Liver (tissue), 8 donors: ENCODE measurements at regions not wholly inside any gene's neighbourhood (a gene's known extent, or its start where the extent isn't known, plus 50 kb on each side); places are given as distances from the start of the nearest gene placed in this dataset.

Source experiments
- DNase-seq: peaks from one replicate; pipeline ENCODE4 v3.0.0-alpha.2; 2017; ENCODE audit warnings: low spot score
- H3K27ac ChIP-seq, 2 donors: one replicate each; pipeline ENCODE4 v1.7.0; 2013; ENCODE audit warnings: inconsistent platforms in 2 of 2, low read length in 2 of 2, control low read depth in 1 of 2, low read depth in 1 of 2, mild to moderate bottlenecking in 1 of 2
- H3K27me3 ChIP-seq, 4 donors: one replicate each; pipeline versions ENCODE4 v1.6.1 to v1.7.0; 2013; ENCODE audit warnings: low read length in 3 of 4, inconsistent platforms in 1 of 4, mild to moderate bottlenecking in 1 of 4, moderate library complexity in 1 of 4; ENCODE audit not compliant: control insufficient read depth in 4 of 4, insufficient read depth in 4 of 4
- H3K36me3 ChIP-seq, 4 donors: one replicate each; pipeline versions ENCODE4 v1.6.1 to v1.7.0; 2013; ENCODE audit warnings: low read length in 3 of 4, mild to moderate bottlenecking in 3 of 4, low read depth in 1 of 4, moderate library complexity in 1 of 4; ENCODE audit not compliant: control insufficient read depth in 4 of 4, insufficient read depth in 3 of 4
- H3K4me1 ChIP-seq, 4 donors: one replicate each; pipeline versions ENCODE4 v1.6.1 to v1.7.0; 2013; ENCODE audit warnings: low read length in 3 of 4, mild to moderate bottlenecking in 3 of 4, moderate library complexity in 1 of 4; ENCODE audit not compliant: control insufficient read depth in 4 of 4, insufficient read depth in 4 of 4
- H3K4me3 ChIP-seq, 3 donors: one replicate each; pipeline versions ENCODE4 v1.6.1 to v1.7.0; 2013; ENCODE audit warnings: low read length in 3 of 3, control low read depth in 1 of 3, low read depth in 1 of 3, mild to moderate bottlenecking in 1 of 3
- H3K9ac ChIP-seq, 2 donors: one replicate each; pipeline ENCODE4 v1.7.0; 2013; ENCODE audit warnings: low read length in 2 of 2, mild to moderate bottlenecking in 2 of 2, moderate library complexity in 2 of 2, control low read depth in 1 of 2, low read depth in 1 of 2
- H3K9me3 ChIP-seq, 4 donors: one replicate each; pipeline versions ENCODE4 v1.6.1 to v1.7.0; 2013; ENCODE audit warnings: low read length in 3 of 4; ENCODE audit not compliant: control insufficient read depth in 4 of 4
- ATF3 ChIP-seq: IDR thresholded peaks from 2 replicates; pipeline ENCODE4 v1.6.1; 2016; ENCODE audit warnings: antibody characterized with exemption
- EGR1 ChIP-seq, 2 donors: IDR thresholded peaks; 2 replicates each; pipeline ENCODE4 v1.6.1; 2016 to 2018; ENCODE audit warnings: antibody characterized with exemption in 2 of 2, low read depth in 2 of 2
- FOXA1 ChIP-seq: IDR thresholded peaks from 2 replicates; pipeline ENCODE4 v1.6.1; 2016; ENCODE audit warnings: antibody characterized with exemption
- FOXA2 ChIP-seq: IDR thresholded peaks from 2 replicates; pipeline ENCODE4 v1.6.1; 2016; ENCODE audit warnings: antibody characterized with exemption
- GABPA ChIP-seq, 2 donors: IDR thresholded peaks in 1 of 2; conservative IDR thresholded peaks in 1 of 2; 2 replicates each; pipeline ENCODE4 v1.6.1; 2016; ENCODE audit warnings: antibody characterized with exemption in 2 of 2, mild to moderate bottlenecking in 1 of 2, moderate library complexity in 1 of 2
- HNF4A ChIP-seq, 2 donors: conservative IDR thresholded peaks; 2 replicates each; pipeline ENCODE4 v1.6.1; 2016; ENCODE audit warnings: antibody characterized with exemption in 2 of 2, mild to moderate bottlenecking in 2 of 2
- HNF4G ChIP-seq: IDR thresholded peaks from 2 replicates; pipeline ENCODE4 v1.6.1; 2016; ENCODE audit warnings: antibody characterized with exemption
- JUND ChIP-seq, 2 donors: IDR thresholded peaks; 2 replicates each; pipeline ENCODE4 v1.6.1; 2016; ENCODE audit warnings: antibody characterized with exemption in 2 of 2
- NR2F2 ChIP-seq: IDR thresholded peaks from 2 replicates; pipeline ENCODE4 v1.6.1; 2016; ENCODE audit warnings: antibody characterized with exemption
- RAD21 ChIP-seq, 2 donors: IDR thresholded peaks; 2 replicates each; pipeline ENCODE4 v1.6.1; 2016; ENCODE audit warnings: antibody characterized with exemption in 2 of 2, mild to moderate bottlenecking in 2 of 2
- RXRA ChIP-seq, 2 donors: IDR thresholded peaks; 2 replicates each; pipeline ENCODE4 v1.6.1; 2017 to 2018; ENCODE audit warnings: antibody characterized with exemption in 2 of 2, mild to moderate bottlenecking in 1 of 2
- SP1 ChIP-seq: IDR thresholded peaks from 2 replicates; pipeline ENCODE4 v1.6.1; 2018; ENCODE audit warnings: antibody characterized with exemption, mild to moderate bottlenecking
- TAF1 ChIP-seq: conservative IDR thresholded peaks from 2 replicates; pipeline ENCODE4 v1.6.1; 2016; ENCODE audit warnings: antibody characterized with exemption, mild to moderate bottlenecking
- YY1 ChIP-seq: IDR thresholded peaks from 2 replicates; pipeline ENCODE4 v1.6.1; 2016; ENCODE audit warnings: antibody characterized with exemption, mild to moderate bottlenecking
- ZBTB33 ChIP-seq: IDR thresholded peaks from 2 replicates; pipeline ENCODE4 v1.6.1; 2016; ENCODE audit warnings: antibody characterized with exemption
- WGBS: extraction: QIAGEN DNeasy Blood & Tissue Kit; methylation state at CpG from one replicate; pipeline ENCODE4 v1.1.7; 2013; 5-methylcytosine and 5-hydroxymethylcytosine counted together
- TF ChIP-seq, protein P1 (sequence below): fragments of 150-350 bp; IDR thresholded peaks from 2 replicates; pipeline ENCODE4 v1.5.1; 2017; ENCODE audit warnings: improper control_type of control experiment, low read depth, low read length; ENCODE audit not compliant: missing input control
- TF ChIP-seq, protein P2 (sequence below): IDR thresholded peaks from 2 replicates; pipeline ENCODE4 v1.6.1; 2016; ENCODE audit warnings: antibody characterized with exemption, mild to moderate bottlenecking
- donor health status: healthy.
- donor health status: healthy.
- donor health status: healthy.
- donor health status: healthy.
- donor health status: healthy.

GRCh38 chr4:80134936-80135701 is 62.1 kb upstream of the ANTXR2 start:
- no peak overlapping the region for H3K9ac ChIP-seq
- H3K27me3 ChIP-seq = no peaks in the 10 kb centered on the region
- WGBS = 72% methylated on average over 8 of the region's 8 CpGs
- H3K9me3 ChIP-seq = no peaks in the 10 kb centered on the region
- no peak overlapping the region for H3K27ac ChIP-seq
- H3K36me3 ChIP-seq = no peaks in the 10 kb centered on the region
- H3K4me1 ChIP-seq = no peaks in the 10 kb centered on the region
- no peak overlapping the region for H3K4me3 ChIP-seq
- TF ChIP-seq ZBTB33 = no peak
- TF ChIP-seq HNF4G = no peak
- TF ChIP-seq, protein P1, sequence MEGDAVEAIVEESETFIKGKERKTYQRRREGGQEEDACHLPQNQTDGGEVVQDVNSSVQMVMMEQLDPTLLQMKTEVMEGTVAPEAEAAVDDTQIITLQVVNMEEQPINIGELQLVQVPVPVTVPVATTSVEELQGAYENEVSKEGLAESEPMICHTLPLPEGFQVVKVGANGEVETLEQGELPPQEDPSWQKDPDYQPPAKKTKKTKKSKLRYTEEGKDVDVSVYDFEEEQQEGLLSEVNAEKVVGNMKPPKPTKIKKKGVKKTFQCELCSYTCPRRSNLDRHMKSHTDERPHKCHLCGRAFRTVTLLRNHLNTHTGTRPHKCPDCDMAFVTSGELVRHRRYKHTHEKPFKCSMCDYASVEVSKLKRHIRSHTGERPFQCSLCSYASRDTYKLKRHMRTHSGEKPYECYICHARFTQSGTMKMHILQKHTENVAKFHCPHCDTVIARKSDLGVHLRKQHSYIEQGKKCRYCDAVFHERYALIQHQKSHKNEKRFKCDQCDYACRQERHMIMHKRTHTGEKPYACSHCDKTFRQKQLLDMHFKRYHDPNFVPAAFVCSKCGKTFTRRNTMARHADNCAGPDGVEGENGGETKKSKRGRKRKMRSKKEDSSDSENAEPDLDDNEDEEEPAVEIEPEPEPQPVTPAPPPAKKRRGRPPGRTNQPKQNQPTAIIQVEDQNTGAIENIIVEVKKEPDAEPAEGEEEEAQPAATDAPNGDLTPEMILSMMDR = no peak
- no peak for TF ChIP-seq FOXA1
- no peak for TF ChIP-seq YY1
- no peak for TF ChIP-seq JUND (IDR thresholded peaks at IDR 0.05)
- TF ChIP-seq NR2F2 = no peak
- TF ChIP-seq RXRA (IDR thresholded peaks at IDR 0.05) = no peak
- TF ChIP-seq ATF3 = no peak
- TF ChIP-seq SP1 = no peak
- TF ChIP-seq EGR1 (IDR thresholded peaks at IDR 0.05; ENCODE audit: low read depth in 2 of 2) = no peak
- TF ChIP-seq GABPA (IDR thresholded peaks at IDR 0.05 in 1 of 2, conservative IDR thresholded peaks at IDR 0.05 in 1 of 2) = no peak
- TF ChIP-seq HNF4A (conservative IDR thresholded peaks at IDR 0.05) = no peak
- no peak for TF ChIP-seq RAD21 (IDR thresholded peaks at IDR 0.05)
- TF ChIP-seq, protein P2, sequence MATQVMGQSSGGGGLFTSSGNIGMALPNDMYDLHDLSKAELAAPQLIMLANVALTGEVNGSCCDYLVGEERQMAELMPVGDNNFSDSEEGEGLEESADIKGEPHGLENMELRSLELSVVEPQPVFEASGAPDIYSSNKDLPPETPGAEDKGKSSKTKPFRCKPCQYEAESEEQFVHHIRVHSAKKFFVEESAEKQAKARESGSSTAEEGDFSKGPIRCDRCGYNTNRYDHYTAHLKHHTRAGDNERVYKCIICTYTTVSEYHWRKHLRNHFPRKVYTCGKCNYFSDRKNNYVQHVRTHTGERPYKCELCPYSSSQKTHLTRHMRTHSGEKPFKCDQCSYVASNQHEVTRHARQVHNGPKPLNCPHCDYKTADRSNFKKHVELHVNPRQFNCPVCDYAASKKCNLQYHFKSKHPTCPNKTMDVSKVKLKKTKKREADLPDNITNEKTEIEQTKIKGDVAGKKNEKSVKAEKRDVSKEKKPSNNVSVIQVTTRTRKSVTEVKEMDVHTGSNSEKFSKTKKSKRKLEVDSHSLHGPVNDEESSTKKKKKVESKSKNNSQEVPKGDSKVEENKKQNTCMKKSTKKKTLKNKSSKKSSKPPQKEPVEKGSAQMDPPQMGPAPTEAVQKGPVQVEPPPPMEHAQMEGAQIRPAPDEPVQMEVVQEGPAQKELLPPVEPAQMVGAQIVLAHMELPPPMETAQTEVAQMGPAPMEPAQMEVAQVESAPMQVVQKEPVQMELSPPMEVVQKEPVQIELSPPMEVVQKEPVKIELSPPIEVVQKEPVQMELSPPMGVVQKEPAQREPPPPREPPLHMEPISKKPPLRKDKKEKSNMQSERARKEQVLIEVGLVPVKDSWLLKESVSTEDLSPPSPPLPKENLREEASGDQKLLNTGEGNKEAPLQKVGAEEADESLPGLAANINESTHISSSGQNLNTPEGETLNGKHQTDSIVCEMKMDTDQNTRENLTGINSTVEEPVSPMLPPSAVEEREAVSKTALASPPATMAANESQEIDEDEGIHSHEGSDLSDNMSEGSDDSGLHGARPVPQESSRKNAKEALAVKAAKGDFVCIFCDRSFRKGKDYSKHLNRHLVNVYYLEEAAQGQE = no peak
- no peak for TF ChIP-seq FOXA2
- no peak for TF ChIP-seq TAF1
- no peak for DNase-seq
